ENCODE measurements at regions not wholly inside any gene's neighbourhood (a gene's known extent, or its start where the extent isn't known, plus 50 kb on each side); places are given as distances from the start of the nearest gene placed in this dataset.

- no peak for TF ChIP-seq POLR2A (IDR thresholded peaks at IDR 0.05; ENCODE audit: low read length)
- TF ChIP-seq GATA1 (IDR thresholded peaks at IDR 0.05; ENCODE audit: low read depth, low read length) = no peak
These were observed 225.9 kb downstream of the PIK3R1 start for GRCh38 chr5:68441309-68442073.
